HG03175 (cell line): ENCODE measurements at regions not wholly inside any gene's neighbourhood (a gene's known extent, or its start where the extent isn't known, plus 50 kb on each side); places are given as distances from the start of the nearest gene placed in this dataset.
A peak's percentile ranks its signal among the peaks of the same experiment; 100 is the strongest.

Source experiments
- ATAC-seq: cut with Tn5 transposase; IDR thresholded peaks from one replicate; pipeline ENCODE4 v1.9.1; 2021; ENCODE audit warnings: mild to moderate bottlenecking, moderate library complexity; ENCODE audit not compliant: unreplicated experiment

- ATAC-seq: no peak
Measured at GRCh38 chr3:147925272-147925671, 516.1 kb downstream of the ZIC1 start.

GRCh38 chr3:147930232-147930807 lies 521.2 kb downstream of the ZIC1 start:
- ATAC-seq: no peak

GRCh38 chr3:147934451-147935180 lies 525.5 kb downstream of the ZIC1 start:
- no peak for ATAC-seq

GRCh38 chr3:147937341-147937740 lies 528.2 kb downstream of the ZIC1 start:
- ATAC-seq: no peak

GRCh38 chr3:147937891-147938290 lies 528.7 kb downstream of the ZIC1 start:
- ATAC-seq: no peak

- ATAC-seq: no peak
Measured at GRCh38 chr3:147939425-147939824, 530.3 kb downstream of the ZIC1 start.

- no peak for ATAC-seq
Measured at GRCh38 chr3:147939839-147940238, 530.7 kb downstream of the ZIC1 start.

- ATAC-seq: no peak
Measured at GRCh38 chr3:147940405-147941193, 531.4 kb downstream of the ZIC1 start.

GRCh38 chr3:147941969-147942368 lies 532.8 kb downstream of the ZIC1 start:
- no peak for ATAC-seq

- no peak for ATAC-seq
Measured at GRCh38 chr3:147943265-147943945, 534.2 kb downstream of the ZIC1 start.

- ATAC-seq: peak; percentile 48
Measured at GRCh38 chr3:147945968-147946519, 536.9 kb downstream of the ZIC1 start.

GRCh38 chr3:147956615-147957014 lies 547.5 kb downstream of the ZIC1 start:
- no peak for ATAC-seq

- ATAC-seq: no peak
Measured at GRCh38 chr3:147958754-147959153, 549.6 kb downstream of the ZIC1 start.

- no peak for ATAC-seq
Measured at GRCh38 chr3:147960786-147961185, 551.6 kb downstream of the ZIC1 start.

GRCh38 chr3:147962408-147963164 lies 553.4 kb downstream of the ZIC1 start:
- no peak for ATAC-seq

GRCh38 chr3:147963711-147964110 lies 554.5 kb downstream of the ZIC1 start:
- no peak for ATAC-seq

- no peak for ATAC-seq
Measured at GRCh38 chr3:147975165-147975564, 566.0 kb downstream of the ZIC1 start.

- no peak for ATAC-seq
Measured at GRCh38 chr3:147977001-147977400, 567.8 kb downstream of the ZIC1 start.

GRCh38 chr3:147987549-147987948 lies 578.4 kb downstream of the ZIC1 start:
- ATAC-seq: no peak

GRCh38 chr3:147989344-147989743 lies 580.2 kb downstream of the ZIC1 start:
- no peak for ATAC-seq
